GM12865 (cell line): ENCODE measurements at regions not wholly inside any gene's neighbourhood (a gene's known extent, or its start where the extent isn't known, plus 50 kb on each side); places are given as distances from the start of the nearest gene placed in this dataset.
"Not testable (repeated sequence)": the region's sequence is repeated elsewhere in the genome, so short reads cannot be mapped to it uniquely, and the experiment has no call there.

ENCODE experiments used
- DNase-seq: peaks from one replicate; pipeline ENCODE4 v3.0.0; 2010; ENCODE audit warnings: low read depth
- H3K4me3 ChIP-seq: 2 replicates; pipeline ENCODE4 v1.5.1; 2011; ENCODE audit warnings: mild to moderate bottlenecking, low read depth, low read length, control low read depth
- TF ChIP-seq, protein P1 (sequence below): IDR thresholded peaks from 2 replicates; pipeline ENCODE4 v1.5.1; 2011; ENCODE audit warnings: low read length, control low read depth, low read depth, inconsistent platforms; ENCODE audit not compliant: insufficient read depth; ENCODE audit errors: missing control alignments

DNA sequence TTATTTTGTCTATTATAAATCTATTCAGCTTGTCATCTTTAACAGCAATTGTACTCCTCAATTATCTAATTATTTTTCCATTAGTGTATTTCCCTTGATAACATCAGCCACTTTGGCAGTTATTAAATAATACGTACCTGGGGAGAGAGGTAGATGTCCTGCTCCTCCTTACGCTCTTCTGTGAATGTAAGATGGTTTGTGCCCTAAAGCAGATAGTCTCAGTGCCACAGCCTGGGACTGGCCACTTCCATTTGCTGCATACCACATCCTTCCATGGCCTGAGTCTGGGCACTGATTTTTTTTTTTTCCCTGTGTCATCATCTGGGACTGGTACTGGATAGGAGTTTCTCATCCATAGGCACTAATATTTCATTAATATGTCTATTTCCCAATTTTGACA lies 632.4 kb upstream of the LRRTM4 start:
- H3K4me3 ChIP-seq: no peak overlapping the region
- TF ChIP-seq, protein P1, sequence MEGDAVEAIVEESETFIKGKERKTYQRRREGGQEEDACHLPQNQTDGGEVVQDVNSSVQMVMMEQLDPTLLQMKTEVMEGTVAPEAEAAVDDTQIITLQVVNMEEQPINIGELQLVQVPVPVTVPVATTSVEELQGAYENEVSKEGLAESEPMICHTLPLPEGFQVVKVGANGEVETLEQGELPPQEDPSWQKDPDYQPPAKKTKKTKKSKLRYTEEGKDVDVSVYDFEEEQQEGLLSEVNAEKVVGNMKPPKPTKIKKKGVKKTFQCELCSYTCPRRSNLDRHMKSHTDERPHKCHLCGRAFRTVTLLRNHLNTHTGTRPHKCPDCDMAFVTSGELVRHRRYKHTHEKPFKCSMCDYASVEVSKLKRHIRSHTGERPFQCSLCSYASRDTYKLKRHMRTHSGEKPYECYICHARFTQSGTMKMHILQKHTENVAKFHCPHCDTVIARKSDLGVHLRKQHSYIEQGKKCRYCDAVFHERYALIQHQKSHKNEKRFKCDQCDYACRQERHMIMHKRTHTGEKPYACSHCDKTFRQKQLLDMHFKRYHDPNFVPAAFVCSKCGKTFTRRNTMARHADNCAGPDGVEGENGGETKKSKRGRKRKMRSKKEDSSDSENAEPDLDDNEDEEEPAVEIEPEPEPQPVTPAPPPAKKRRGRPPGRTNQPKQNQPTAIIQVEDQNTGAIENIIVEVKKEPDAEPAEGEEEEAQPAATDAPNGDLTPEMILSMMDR: no peak
- no peak for DNase-seq

DNA sequence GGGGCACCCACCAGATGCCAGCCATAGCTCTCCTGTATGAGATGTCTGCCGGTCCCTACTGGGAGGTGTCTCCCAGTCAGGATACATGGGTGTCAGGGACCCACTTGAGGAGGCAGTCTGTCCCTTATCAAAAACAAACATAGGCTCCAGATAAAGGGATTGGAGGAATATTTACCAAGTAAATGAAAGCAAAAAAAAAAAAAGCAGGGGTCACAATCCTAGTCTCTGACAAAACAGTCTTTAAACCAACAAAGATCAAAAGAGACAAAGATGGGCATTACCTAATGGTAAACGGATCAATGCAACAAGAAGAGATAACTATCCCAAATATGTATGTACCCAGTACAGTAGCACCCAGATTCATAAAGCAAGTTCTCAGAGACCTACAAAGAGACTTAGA lies 640.0 kb upstream of the LRRTM4 start:
- TF ChIP-seq, protein P1: no peak
- no peak overlapping the region for H3K4me3 ChIP-seq
- DNase-seq: no peak

DNA sequence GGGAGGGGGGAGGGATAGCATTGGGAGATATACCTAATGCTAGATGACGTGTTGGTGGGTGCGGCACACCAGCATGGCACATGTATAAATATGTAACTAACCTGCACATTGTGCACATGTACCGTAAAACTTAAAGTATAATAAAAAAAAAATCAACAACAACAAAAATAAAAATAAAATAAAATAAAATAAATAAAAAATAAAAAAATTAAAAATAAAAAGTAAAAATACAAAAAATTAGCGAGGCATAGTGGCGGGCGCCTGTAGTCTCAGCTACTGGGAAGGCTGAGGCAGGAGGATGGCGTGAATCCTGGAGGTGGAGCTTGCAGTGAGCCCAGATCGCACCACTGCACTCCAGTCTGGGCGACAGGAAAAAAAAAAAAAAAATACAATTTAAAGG lies 650.0 kb upstream of the LRRTM4 start:
- not testable (repeated sequence) for DNase-seq, H3K4me3 ChIP-seq

DNA sequence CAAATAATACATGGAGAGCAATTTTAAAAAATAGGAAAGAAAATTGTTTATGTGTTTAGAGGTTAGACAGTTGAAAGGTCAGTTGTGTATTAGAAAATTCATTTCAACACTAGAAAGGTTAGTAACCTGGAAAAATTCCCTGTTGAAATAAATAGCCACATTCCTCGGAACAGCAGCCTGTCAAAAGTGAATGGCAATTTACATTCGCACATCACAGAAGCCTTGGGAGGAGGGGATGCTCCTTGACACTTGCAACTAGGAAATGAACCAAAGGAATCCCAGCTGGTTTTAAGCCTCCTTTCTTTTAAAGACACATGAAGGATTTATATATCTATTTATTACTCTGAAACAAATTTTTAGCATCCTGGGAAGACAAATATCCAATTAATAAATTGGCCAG lies 653.5 kb upstream of the LRRTM4 start:
- DNase-seq: no peak
- no peak overlapping the region for H3K4me3 ChIP-seq
- TF ChIP-seq, protein P1: no peak

DNA sequence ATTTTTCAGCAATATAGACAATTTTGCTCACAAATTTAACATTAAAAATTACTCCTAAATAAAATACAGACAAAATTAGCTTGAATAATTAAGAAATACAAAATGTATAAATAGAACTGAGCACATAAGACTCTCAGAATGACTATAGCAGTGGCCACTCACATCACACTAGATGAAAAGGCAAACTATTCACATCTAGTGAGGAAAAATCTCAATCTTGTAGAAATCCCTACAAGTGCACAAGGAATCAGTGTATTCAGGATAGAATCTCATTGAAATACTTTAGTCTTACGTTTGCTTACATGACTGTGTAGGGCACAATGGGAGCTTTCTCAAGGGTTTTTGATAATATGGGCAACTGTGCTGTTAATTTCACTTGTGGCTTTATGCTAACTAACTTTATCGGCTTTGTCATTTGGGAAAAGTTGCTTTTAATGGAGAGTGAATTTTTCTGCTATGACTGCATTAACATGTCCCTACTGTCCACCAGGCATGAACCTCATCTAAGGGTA lies 678.9 kb upstream of the LRRTM4 start:
- no peak for DNase-seq
- no peak overlapping the region for H3K4me3 ChIP-seq
- TF ChIP-seq, protein P1: no peak

DNA sequence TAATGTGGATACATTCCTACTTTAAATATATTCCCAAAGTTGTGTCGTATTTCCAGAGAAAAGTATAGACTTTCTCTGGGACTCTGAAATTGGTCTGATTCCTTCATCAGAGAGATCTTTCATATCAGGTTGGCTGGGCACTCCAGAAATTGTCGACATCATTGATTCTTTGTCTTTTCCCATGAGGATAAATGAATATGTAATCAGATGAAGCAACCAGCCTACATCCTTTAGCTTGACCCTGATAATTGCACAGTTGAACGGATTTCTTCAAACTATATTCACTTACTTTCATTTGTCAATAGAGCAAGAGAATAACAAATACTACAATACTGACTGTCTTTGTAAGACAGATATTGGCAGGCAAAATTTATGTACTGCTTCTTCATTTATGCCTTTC lies 680.2 kb upstream of the LRRTM4 start:
- H3K4me3 ChIP-seq: no peak overlapping the region
- no peak for DNase-seq
- TF ChIP-seq, protein P1: no peak

DNA sequence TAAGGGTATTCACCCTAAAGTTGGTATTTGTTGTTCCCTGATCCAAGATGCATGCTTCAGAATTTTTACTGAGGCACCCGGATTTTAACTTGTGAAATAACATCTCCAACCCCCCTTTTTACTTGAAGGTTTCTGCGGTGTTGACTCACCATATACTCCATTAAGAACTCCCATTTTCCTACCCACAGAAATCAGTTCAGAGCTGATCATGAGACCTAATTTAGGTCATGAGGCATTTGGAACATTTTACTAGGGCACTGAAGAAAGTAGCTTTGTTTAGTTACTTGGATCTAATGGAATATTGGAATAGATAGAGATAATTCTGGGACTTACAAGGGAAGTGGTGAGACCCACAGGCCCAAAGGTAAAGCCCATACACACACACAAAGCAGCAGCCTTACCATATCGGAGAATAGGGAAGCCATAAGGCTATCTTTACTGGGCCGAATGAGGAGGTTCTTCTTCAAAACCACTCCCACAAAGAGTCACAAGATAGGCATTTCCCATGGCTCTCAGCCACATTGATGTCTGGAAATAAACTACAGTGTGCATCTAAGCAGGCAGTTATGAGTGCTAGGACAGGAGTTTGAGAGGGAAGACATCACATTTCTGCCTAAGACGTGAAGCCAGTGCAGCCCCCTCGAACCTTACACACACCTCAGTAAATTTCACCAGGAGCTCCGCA lies 681.0 kb upstream of the LRRTM4 start:
- no peak for DNase-seq
- TF ChIP-seq, protein P1: no peak
- H3K4me3 ChIP-seq: no peak overlapping the region
